HEK293T (cell line): ENCODE measurements at regions not wholly inside any gene's neighbourhood (a gene's known extent, or its start where the extent isn't known, plus 50 kb on each side); places are given as distances from the start of the nearest gene placed in this dataset.

Experiments
- CTCF ChIA-PET: fragments of 350-600 bp; formaldehyde crosslinking; extraction: SDS; loops from one replicate; lab custom pipeline; 2021; ENCODE audit warnings: antibody characterized with exemption, inconsistent platforms; lab: Yijun Ruan, JAX
- POLR2A ChIA-PET: fragments of 350-600 bp; formaldehyde crosslinking; extraction: SDS; loops from one replicate; lab custom pipeline; 2020; ENCODE audit warnings: antibody characterized with exemption, inconsistent platforms; lab: Yijun Ruan, JAX
- DNase-seq: peaks from one replicate; pipeline ENCODE4 v3.0.0; 2012; ENCODE audit warnings: mixed read lengths; ENCODE audit errors: extremely low spot score
- ARNT ChIP-seq: fragments of 450-650 bp; IDR thresholded peaks from 2 replicates; pipeline ENCODE4 v1.6.1; 2017; ENCODE audit warnings: mild to moderate bottlenecking
- BHLHE40 ChIP-seq: fragments of 450-650 bp; IDR thresholded peaks from 2 replicates; pipeline ENCODE4 v1.6.1; 2016; ENCODE audit warnings: mild to moderate bottlenecking, moderate library complexity, borderline replicate concordance
- CTBP1 ChIP-seq: fragments of 450-650 bp; IDR thresholded peaks from 2 replicates; pipeline ENCODE4 v1.6.1; 2016; ENCODE audit warnings: borderline replicate concordance
- ELF4 ChIP-seq: fragments of 450-650 bp; IDR thresholded peaks from 2 replicates; pipeline ENCODE4 v1.6.1; 2017; ENCODE audit warnings: antibody characterized with exemption
- FOXA1 ChIP-seq: fragments of 450-650 bp; IDR thresholded peaks from 2 replicates; pipeline ENCODE4 v1.6.1; 2016; ENCODE audit warnings: mild to moderate bottlenecking
- FOXK2 ChIP-seq: fragments of 450-650 bp; IDR thresholded peaks from 2 replicates; pipeline ENCODE4 v1.6.1; 2016; ENCODE audit warnings: mild to moderate bottlenecking
- FOXM1 ChIP-seq: fragments of 450-650 bp; IDR thresholded peaks from 2 replicates; pipeline ENCODE4 v1.6.1; 2017; ENCODE audit warnings: mild to moderate bottlenecking, borderline replicate concordance
- HDGF ChIP-seq: fragments of 450-650 bp; IDR thresholded peaks from 2 replicates; pipeline ENCODE4 v1.6.1; 2017; ENCODE audit warnings: antibody characterized with exemption, borderline replicate concordance
- L3MBTL2 ChIP-seq: fragments of 450-650 bp; conservative IDR thresholded peaks from 2 replicates; pipeline ENCODE4 v1.6.1; 2016; ENCODE audit warnings: mild to moderate bottlenecking
- LEF1 ChIP-seq: fragments of 450-650 bp; IDR thresholded peaks from 2 replicates; pipeline ENCODE4 v1.6.1; 2017; ENCODE audit warnings: mild to moderate bottlenecking, borderline replicate concordance
- NFRKB ChIP-seq: fragments of 450-650 bp; IDR thresholded peaks from 2 replicates; pipeline ENCODE4 v1.6.1; 2016; ENCODE audit warnings: mild to moderate bottlenecking, moderate library complexity
- SP1 ChIP-seq: fragments of 450-650 bp; IDR thresholded peaks from 2 replicates; pipeline ENCODE4 v1.6.1; 2017
- SUZ12 ChIP-seq: fragments of 450-650 bp; IDR thresholded peaks from 2 replicates; pipeline ENCODE4 v1.6.1; 2016; ENCODE audit warnings: mild to moderate bottlenecking
- TARDBP ChIP-seq: fragments of 450-650 bp; IDR thresholded peaks from 2 replicates; pipeline ENCODE4 v1.6.1; 2016
- ZNF384 ChIP-seq: fragments of 450-650 bp; IDR thresholded peaks from 2 replicates; pipeline ENCODE4 v1.6.1; 2016
- TF ChIP-seq, protein P1 (sequence below): fragments of 450-650 bp; IDR thresholded peaks from 2 replicates; pipeline ENCODE4 v1.6.1; 2016

DNA sequence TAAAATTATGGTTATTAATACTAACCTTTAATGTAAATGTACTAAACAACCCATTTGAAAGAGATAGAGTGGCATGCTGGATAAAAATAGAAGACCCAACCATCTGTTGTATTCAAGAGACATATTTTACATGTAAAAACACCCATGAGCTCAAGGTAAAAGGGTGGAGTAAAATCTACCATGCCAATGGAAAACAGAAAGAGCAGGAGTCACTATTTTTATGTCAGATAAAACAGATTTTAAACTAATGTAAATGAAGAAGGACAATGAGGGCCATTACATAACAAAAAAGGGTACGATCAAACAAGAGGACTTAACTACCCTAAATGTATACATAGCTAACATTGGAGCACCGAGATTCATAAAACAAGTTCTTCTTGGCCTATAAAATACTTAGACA is 66.3 kb downstream of the ITM2A start:
- ChIA-PET CTCF (no interaction called here), POLR2A (no interaction called here)
- TF ChIP-seq SP1 (no peak), ARNT (no peak), FOXM1 (no peak), ZNF384 (no peak), TARDBP (no peak), L3MBTL2 (no peak)
- DNase-seq: no peak

DNA sequence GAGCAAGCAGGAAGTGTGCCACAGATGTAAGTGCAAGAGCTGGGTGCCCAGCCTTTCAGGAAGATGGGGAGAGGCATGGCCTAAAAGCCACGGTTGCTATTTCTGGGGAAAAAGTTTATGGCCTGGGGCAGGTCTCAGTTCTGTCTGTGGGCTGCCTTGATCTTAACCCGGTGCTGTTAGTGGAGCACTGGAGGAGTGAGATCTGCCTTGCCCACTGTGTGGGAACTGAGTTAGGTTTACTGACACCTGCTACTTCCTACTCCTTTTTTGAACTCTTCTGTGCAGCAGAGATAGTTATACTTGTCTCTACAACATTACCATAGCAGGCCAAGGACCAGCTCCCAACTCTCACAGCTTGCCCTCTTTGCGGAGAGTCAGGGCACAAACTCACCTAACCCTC is 76.5 kb downstream of the ITM2A start:
- DNase-seq: no peak
- ChIA-PET CTCF (no interaction called here), POLR2A (no interaction called here)
- no peak for TF ChIP-seq SUZ12
- TF ChIP-seq TARDBP: no peak
- TF ChIP-seq FOXA1: no peak
- TF ChIP-seq BHLHE40: no peak
- no peak for TF ChIP-seq ZNF384
- TF ChIP-seq HDGF: no peak
- no peak for TF ChIP-seq L3MBTL2
- TF ChIP-seq FOXK2: no peak
- no peak for TF ChIP-seq LEF1
- TF ChIP-seq, protein P1, sequence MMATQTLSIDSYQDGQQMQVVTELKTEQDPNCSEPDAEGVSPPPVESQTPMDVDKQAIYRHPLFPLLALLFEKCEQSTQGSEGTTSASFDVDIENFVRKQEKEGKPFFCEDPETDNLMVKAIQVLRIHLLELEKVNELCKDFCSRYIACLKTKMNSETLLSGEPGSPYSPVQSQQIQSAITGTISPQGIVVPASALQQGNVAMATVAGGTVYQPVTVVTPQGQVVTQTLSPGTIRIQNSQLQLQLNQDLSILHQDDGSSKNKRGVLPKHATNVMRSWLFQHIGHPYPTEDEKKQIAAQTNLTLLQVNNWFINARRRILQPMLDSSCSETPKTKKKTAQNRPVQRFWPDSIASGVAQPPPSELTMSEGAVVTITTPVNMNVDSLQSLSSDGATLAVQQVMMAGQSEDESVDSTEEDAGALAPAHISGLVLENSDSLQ: no peak
- TF ChIP-seq SP1: no peak
- no peak for TF ChIP-seq CTBP1
- TF ChIP-seq ARNT: no peak
- TF ChIP-seq NFRKB: no peak
- TF ChIP-seq FOXM1: no peak
- no peak for TF ChIP-seq ELF4

DNA sequence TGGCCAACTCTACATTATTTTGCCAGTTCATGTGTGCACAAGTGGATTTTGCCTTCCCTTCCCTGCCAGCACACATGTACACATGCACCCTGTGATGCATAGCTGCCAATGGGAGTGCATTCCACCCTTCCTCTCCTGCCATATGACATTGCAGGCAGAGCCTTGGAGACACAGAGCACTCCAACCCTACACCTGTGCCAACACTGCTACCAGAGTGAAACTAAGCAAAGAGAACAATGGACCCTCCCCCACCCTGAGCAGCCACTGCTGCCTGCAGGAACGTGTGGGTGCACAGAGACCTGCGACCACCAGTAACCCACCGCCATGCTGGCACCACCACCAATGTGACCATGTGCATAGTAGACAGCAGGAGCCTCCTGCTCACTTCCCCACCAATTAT is 78.4 kb downstream of the ITM2A start:
- POLR2A ChIA-PET: no interaction called here
- no peak for TF ChIP-seq FOXM1
- no peak for TF ChIP-seq FOXK2
- no peak for TF ChIP-seq CTBP1
- TF ChIP-seq HDGF: no peak
- no peak for TF ChIP-seq NFRKB
- TF ChIP-seq SUZ12: no peak
- TF ChIP-seq BHLHE40: no peak
- TF ChIP-seq LEF1: no peak
- TF ChIP-seq FOXA1: no peak
- TF ChIP-seq, protein P1: no peak
- no peak for TF ChIP-seq ZNF384
- no peak for DNase-seq
- CTCF ChIA-PET: no interaction called here

DNA sequence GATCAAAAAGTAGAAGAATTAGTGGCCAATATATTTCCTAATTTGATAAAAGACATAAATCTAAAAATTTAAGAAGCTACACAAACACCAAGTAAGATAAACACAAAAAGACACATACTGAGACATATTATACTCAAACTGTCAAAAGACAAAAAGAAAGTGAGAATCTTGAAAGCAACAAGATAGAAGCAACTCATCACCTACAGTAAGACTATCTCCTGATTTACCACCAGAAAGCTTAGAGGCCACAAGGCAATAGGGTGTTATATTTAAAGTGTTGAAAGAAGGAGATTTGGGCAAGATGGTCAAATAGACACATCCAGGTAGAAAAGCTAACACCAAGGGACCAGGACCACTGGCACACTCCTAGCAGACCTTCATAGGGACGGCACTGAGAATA is 79.4 kb downstream of the ITM2A start:
- CTCF ChIA-PET: no interaction called here
- TF ChIP-seq LEF1 (no peak), SP1 (no peak), HDGF (no peak), FOXK2 (no peak), ZNF384 (no peak), L3MBTL2 (no peak), CTBP1 (no peak), ARNT (no peak)
- POLR2A ChIA-PET: no interaction called here
- no peak for DNase-seq

DNA sequence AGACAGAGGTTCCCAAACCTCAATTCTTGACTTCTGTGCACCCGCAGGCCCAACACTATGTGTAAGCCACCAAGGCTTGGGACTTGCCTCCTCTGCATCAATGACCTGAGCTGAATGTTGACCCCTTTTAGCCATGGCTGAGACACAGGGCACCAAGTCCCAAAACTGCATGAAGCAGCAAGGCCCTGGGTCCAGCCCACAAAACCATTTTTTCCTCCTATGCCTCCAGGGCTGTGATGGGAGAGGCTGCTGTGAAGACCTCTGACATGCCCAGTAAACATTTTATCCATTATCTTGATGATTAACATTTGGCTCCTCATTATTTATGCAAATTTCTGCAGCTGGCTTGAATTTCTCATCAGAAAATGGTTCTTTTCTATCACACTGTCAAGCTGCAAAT is 85.4 kb downstream of the ITM2A start:
- no peak for TF ChIP-seq ELF4
- no peak for TF ChIP-seq FOXK2
- TF ChIP-seq FOXM1: no peak
- TF ChIP-seq SP1: no peak
- TF ChIP-seq HDGF: no peak
- TF ChIP-seq CTBP1: no peak
- TF ChIP-seq SUZ12: no peak
- no peak for TF ChIP-seq ZNF384
- TF ChIP-seq TARDBP: no peak
- no peak for TF ChIP-seq LEF1
- no peak for TF ChIP-seq FOXA1
- no peak for TF ChIP-seq NFRKB
- no peak for TF ChIP-seq L3MBTL2
- no peak for TF ChIP-seq BHLHE40
- ChIA-PET CTCF (no interaction called here), POLR2A (no interaction called here)
- no peak for DNase-seq

DNA sequence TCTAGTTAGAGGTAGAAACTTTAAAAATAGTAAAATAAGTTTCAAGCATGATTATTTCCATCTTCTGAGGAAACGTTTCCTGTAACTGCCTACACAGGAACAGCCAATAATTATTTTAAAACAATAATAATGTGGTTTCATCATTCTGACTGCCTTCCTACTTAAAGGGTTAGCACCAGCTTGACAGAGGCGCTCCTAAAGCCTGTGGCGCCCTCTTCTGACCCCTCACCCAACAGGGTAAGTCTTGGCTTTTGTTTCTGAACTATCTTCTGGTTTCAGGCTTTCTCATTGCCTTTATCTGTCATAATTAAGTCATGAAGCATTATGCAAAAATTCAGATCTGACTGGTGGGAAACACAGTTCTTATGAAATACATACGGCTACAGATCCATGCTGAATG is 96.7 kb downstream of the ITM2A start:
- POLR2A ChIA-PET: no interaction called here
- CTCF ChIA-PET: no interaction called here
- no peak for TF ChIP-seq BHLHE40
- TF ChIP-seq NFRKB: no peak
- DNase-seq: no peak

DNA sequence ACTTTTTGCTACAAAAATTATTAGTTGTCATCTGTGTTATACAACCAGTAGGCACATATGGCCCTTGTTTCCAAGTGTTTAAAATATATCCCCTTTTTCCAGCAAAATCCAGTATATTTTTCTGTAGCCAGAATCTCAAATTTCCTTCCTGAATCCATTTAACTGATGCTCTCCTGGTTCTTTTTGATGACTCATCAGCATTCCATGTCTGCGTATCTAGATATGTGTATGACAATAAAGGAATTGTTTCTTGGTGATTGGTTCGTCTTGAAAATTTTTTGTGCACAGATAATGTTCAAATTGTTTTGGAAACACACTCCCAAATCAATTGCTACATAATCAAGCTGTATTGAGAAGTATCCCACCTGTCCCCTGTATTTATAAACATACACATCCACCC is 98.3 kb downstream of the ITM2A start:
- CTCF ChIA-PET: no interaction called here
- POLR2A ChIA-PET: no interaction called here
- TF ChIP-seq L3MBTL2 (no peak), SUZ12 (no peak), ZNF384 (no peak), ARNT (no peak), FOXA1 (no peak), FOXM1 (no peak)
- TF ChIP-seq, protein P1: no peak
- no peak for DNase-seq
